GM12878 (cell line): ENCODE measurements at regions not wholly inside any gene's neighbourhood (a gene's known extent, or its start where the extent isn't known, plus 50 kb on each side); places are given as distances from the start of the nearest gene placed in this dataset.

Experiments
- ATAC-seq: fragments of 200-7000 bp; cut with Tn5 transposase; 3 replicates; pipeline ENCODE4 v1.9.1; 2020; ENCODE audit warnings: mild to moderate bottlenecking, moderate library complexity
- BruUV-seq: library from RNA; stranded (reverse); fragments of 400-500 nt; replicated peaks from 2 replicates; lab custom pipeline; 2021; lab: Mats Ljungman, UMichigan
- CTCF ChIA-PET: fragments of 300-600 bp; sonication (Branson Sonifier 250); formaldehyde crosslinking; extraction: SDS; loops from one replicate; lab custom pipeline; 2021; ENCODE audit warnings: inconsistent platforms; lab: Yijun Ruan, JAX
- POLR2A ChIA-PET: fragments of 350-600 bp; formaldehyde crosslinking; extraction: SDS; loops from one replicate; lab custom pipeline; 2021; ENCODE audit warnings: inconsistent platforms; lab: Charles Lee
- RAD21 ChIA-PET: fragments of 300-600 bp; sonication (Branson Sonifier 250); formaldehyde crosslinking; loops from one replicate; lab custom pipeline; 2023; ENCODE audit warnings: antibody characterized with exemption; ENCODE audit not compliant: unreplicated experiment; lab: Charles Lee
- SMC1A ChIA-PET: fragments of 300-600 bp; sonication (Branson Sonifier 250); formaldehyde crosslinking; loops from one replicate; lab custom pipeline; 2023; ENCODE audit not compliant: unreplicated experiment, uncharacterized antibody; lab: Charles Lee
- DNase-seq: peaks from one replicate; pipeline ENCODE4 v3.0.0-alpha.2; 2011; ENCODE audit warnings: low read depth, low spot score
- FAIRE-seq: peaks from 3 replicates; lab custom pipeline; 2011; peaks lifted over from hg19 to GRCh38; lab: Jason Lieb, UNC
- H2AFZ ChIP-seq: 2 replicates; pipeline ENCODE4 v1.6.0; 2011; ENCODE audit warnings: low read depth, low read length, control low read depth; ENCODE audit not compliant: control insufficient read depth
- H3K27ac ChIP-seq: 2 replicates; pipeline ENCODE4 v1.5.1; 2011; ENCODE audit warnings: control low read depth; ENCODE audit not compliant: control insufficient read depth, insufficient read depth
- H3K27me3 ChIP-seq, 2 experiments: replicated peaks in 1 of 2; 2 replicates each; pipeline versions ENCODE4 v1.6.0 to v1.6.1; 2011; ENCODE audit warnings: low read length in 1 of 2; ENCODE audit not compliant: control insufficient read depth in 2 of 2, insufficient read depth in 2 of 2
- H3K36me3 ChIP-seq, 2 experiments: 2 replicates each; pipeline ENCODE4 v1.5.1; 2011; ENCODE audit warnings: low read length in 1 of 2; ENCODE audit not compliant: control insufficient read depth in 2 of 2, insufficient read depth in 2 of 2
- H3K4me1 ChIP-seq: 2 replicates; pipeline ENCODE4 v1.6.1; 2011; ENCODE audit warnings: mild to moderate bottlenecking, low read length, moderate library complexity, mixed read lengths; ENCODE audit not compliant: control insufficient read depth, insufficient read depth
- H3K4me2 ChIP-seq: 2 replicates; pipeline ENCODE4 v1.6.0; 2011; ENCODE audit warnings: control low read depth; ENCODE audit not compliant: control insufficient read depth, insufficient read depth
- H3K4me3 ChIP-seq: fragments of 200-600 bp; sonication (generic); 2 replicates; pipeline ENCODE4 v1.5.1; 2016
- H3K79me2 ChIP-seq: 2 replicates; pipeline ENCODE4 v1.6.0; 2011; ENCODE audit warnings: low read length; ENCODE audit not compliant: control insufficient read depth, insufficient read depth
- H3K9ac ChIP-seq: 2 replicates; pipeline ENCODE4 v1.8.0; 2011; ENCODE audit warnings: low read length, control low read depth, mixed read lengths; ENCODE audit not compliant: control insufficient read depth, insufficient read depth
- H3K9me3 ChIP-seq: replicated peaks from 3 replicates; pipeline ENCODE4 v1.5.1; 2011; ENCODE audit warnings: mild to moderate bottlenecking, low read length; ENCODE audit not compliant: control insufficient read depth, insufficient read depth
- H4K20me1 ChIP-seq: 2 replicates; pipeline ENCODE4 v1.6.0; 2011; ENCODE audit not compliant: control insufficient read depth, insufficient read depth
- NBN ChIP-seq: fragments of 450-650 bp; IDR thresholded peaks from 2 replicates; pipeline ENCODE4 v1.6.1; 2016
- RAD51 ChIP-seq: fragments of 450-650 bp; IDR thresholded peaks from 2 replicates; pipeline ENCODE4 v1.6.1; 2016; ENCODE audit warnings: moderate library complexity, mild to moderate bottlenecking, inconsistent platforms
- RB1 ChIP-seq: fragments of 450-650 bp; formaldehyde crosslinking; IDR thresholded peaks from 2 replicates; pipeline ENCODE4 v1.6.1; 2017; ENCODE audit warnings: mild to moderate bottlenecking, borderline replicate concordance
- SMAD1 ChIP-seq: fragments of 450-650 bp; IDR thresholded peaks from 2 replicates; pipeline ENCODE4 v1.6.1; 2018; ENCODE audit warnings: mild to moderate bottlenecking, low read depth; ENCODE audit not compliant: partially characterized antibody
- ZNF384 ChIP-seq: IDR thresholded peaks from 2 replicates; pipeline ENCODE4 v1.6.1; 2012; ENCODE audit warnings: low read depth, mild to moderate bottlenecking, low read length, improper control_type of control experiment, borderline replicate concordance
- WGBS: methylation state at CpG from one replicate; pipeline ENCODE4 v1.1.6; 2016; ENCODE audit warnings: low lambda C conversion rate; ENCODE audit not compliant: insufficient replicate concordance, insufficient coverage; ENCODE audit errors: missing lambda C conversion rate; 5-methylcytosine and 5-hydroxymethylcytosine counted together
- in situ Hi-C: fragments of 300-500 bp; cut with MboI; formaldehyde crosslinking; loops from 9 replicates; pipeline ENCODE4 v1.14.3; 2018; ENCODE audit warnings: mixed read lengths
- intact Hi-C: fragments of 100-400 bp; cut with micrococcal nuclease; formaldehyde crosslinking; loops from one replicate; pipeline ENCODE4 v1.14.2; 2022; ENCODE audit not compliant: unreplicated experiment
- TF ChIP-seq, protein P1 (sequence below): IDR thresholded peaks from 2 replicates; pipeline ENCODE4 v1.6.1; 2011; ENCODE audit warnings: low read depth, mild to moderate bottlenecking, low read length, moderate library complexity, borderline replicate concordance; ENCODE audit errors: extremely low read depth
- TF ChIP-seq, protein P2 (sequence below): fragments of 450-650 bp; IDR thresholded peaks from 2 replicates; pipeline ENCODE4 v1.6.1; 2016; ENCODE audit warnings: mild to moderate bottlenecking, moderate library complexity, borderline replicate concordance
- TF ChIP-seq, protein P3 (sequence below): IDR thresholded peaks from 2 replicates; pipeline ENCODE4 v1.6.1; 2012; ENCODE audit warnings: low read depth, low read length, improper control_type of control experiment

DNA sequence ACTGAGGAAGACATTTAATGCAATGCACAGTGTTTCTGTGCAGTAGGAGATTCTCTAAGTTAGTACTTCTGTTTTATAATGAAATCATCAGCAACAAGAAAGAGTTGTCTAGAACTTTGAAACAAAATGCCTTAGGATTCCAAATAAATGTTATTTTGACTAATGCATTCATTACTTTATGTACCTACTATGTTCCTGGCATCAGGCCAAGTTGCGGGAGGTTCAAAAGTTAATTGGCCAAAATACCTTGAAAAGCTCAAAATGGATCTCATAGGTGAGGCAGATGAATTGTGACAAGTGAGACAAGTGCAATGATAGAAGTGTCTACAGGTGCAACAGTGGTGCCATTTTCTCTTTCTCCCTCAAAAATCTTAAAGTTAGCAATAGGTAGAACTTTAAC is 289.4 kb downstream of the TOX3 start:
- TF ChIP-seq ZNF384 (no peak), NBN (no peak)
- TF ChIP-seq, protein P1, sequence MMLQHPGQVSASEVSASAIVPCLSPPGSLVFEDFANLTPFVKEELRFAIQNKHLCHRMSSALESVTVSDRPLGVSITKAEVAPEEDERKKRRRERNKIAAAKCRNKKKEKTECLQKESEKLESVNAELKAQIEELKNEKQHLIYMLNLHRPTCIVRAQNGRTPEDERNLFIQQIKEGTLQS: no peak
- intact Hi-C loops (no loop called here), in situ Hi-C loops (no loop called here)
- ATAC-seq (no peak), FAIRE-seq (no peak), DNase-seq (no peak)
- ChIA-PET SMC1A (no interaction called here), RAD21 (no interaction called here), CTCF (interaction anchor here (0.7 kb wide), 1 partner anchor 56 kb away, joined by 3 read pairs; no protein-coding TSS in a partner anchor), POLR2A (no interaction called here)
- Histone ChIP-seq H3K27me3 (no peaks in the 10 kb centered on the region), H3K9ac (no peak overlapping the region), H4K20me1 (no peaks in the 10 kb centered on the region), H3K4me2 (no peak overlapping the region), H3K4me1 (no peaks in the 10 kb centered on the region), H3K27ac (no peak overlapping the region), H3K9me3 (no peaks in the 10 kb centered on the region), H2AFZ (no peak overlapping the region), H3K36me3 (no peaks in the 10 kb centered on the region), H3K79me2 (no peaks in the 10 kb centered on the region), H3K4me3 (no peak overlapping the region)
- no TSS peak for BruUV-seq
- 95% methylated on average over 1 of the region's 1 CpG for WGBS

DNA sequence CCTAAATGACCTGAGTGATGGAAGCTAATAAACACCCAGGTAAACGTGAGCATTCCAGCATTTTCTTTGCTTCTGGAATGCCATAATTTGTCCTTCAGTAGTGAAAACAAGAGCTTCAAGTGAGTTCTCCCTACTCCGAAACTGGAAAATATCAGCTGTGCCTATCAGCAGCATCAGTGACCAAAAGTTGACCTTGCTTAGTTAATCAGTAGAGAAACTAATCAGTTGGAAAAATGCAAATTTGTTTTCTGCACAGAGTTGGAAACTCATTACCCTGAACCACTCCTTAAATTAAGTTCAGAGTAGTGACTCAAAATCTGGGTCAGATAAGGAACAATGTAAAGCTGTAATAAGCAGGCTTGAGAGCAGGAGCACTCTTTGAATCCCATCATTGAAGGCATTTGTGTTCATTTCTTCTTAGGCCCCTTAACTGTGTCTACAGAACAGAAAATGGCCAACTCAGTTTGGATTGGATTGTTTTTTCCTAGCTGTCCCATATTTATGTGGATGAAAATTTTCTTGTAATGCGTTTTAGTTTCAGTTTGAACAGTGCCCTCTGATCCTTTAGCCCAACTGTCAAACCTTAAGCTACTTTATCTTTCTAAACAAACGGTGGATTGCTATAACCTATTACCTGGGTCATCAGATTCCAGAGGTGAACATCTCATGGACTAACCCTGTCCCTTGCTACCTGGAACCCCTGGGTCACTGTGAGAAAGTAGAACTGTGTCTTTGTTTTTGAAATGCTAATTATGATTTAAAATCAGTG is 290.4 kb downstream of the TOX3 start:
- Histone ChIP-seq H3K9ac (no peak overlapping the region), H3K4me2 (no peak overlapping the region), H3K36me3 (no peaks in the 10 kb centered on the region), H4K20me1 (no peaks in the 10 kb centered on the region), H3K27me3 (no peaks in the 10 kb centered on the region), H3K9me3 (no peaks in the 10 kb centered on the region), H2AFZ (no peak overlapping the region), H3K4me1 (no peaks in the 10 kb centered on the region), H3K4me3 (no peak overlapping the region), H3K27ac (no peak overlapping the region), H3K79me2 (no peaks in the 10 kb centered on the region)
- intact Hi-C loops: no loop called here
- RAD21 ChIA-PET: no interaction called here
- no TSS peak for BruUV-seq
- 37% methylated on average over 4 of the region's 4 CpGs for WGBS
- in situ Hi-C loops: no loop called here
- ATAC-seq (no peak), DNase-seq (no peak), FAIRE-seq (no peak)
- CTCF ChIA-PET: interaction anchor here (0.7 kb wide), 1 partner anchor 55 kb away, joined by 3 read pairs; no protein-coding TSS in a partner anchor
- POLR2A ChIA-PET: no interaction called here
- SMC1A ChIA-PET: interaction anchor here (0.6 to 1.5 kb wide), 2 partner anchors 11 to 24 kb away, joined by 3 to 4 read pairs; no protein-coding TSS in a partner anchor
- TF ChIP-seq, protein P2, sequence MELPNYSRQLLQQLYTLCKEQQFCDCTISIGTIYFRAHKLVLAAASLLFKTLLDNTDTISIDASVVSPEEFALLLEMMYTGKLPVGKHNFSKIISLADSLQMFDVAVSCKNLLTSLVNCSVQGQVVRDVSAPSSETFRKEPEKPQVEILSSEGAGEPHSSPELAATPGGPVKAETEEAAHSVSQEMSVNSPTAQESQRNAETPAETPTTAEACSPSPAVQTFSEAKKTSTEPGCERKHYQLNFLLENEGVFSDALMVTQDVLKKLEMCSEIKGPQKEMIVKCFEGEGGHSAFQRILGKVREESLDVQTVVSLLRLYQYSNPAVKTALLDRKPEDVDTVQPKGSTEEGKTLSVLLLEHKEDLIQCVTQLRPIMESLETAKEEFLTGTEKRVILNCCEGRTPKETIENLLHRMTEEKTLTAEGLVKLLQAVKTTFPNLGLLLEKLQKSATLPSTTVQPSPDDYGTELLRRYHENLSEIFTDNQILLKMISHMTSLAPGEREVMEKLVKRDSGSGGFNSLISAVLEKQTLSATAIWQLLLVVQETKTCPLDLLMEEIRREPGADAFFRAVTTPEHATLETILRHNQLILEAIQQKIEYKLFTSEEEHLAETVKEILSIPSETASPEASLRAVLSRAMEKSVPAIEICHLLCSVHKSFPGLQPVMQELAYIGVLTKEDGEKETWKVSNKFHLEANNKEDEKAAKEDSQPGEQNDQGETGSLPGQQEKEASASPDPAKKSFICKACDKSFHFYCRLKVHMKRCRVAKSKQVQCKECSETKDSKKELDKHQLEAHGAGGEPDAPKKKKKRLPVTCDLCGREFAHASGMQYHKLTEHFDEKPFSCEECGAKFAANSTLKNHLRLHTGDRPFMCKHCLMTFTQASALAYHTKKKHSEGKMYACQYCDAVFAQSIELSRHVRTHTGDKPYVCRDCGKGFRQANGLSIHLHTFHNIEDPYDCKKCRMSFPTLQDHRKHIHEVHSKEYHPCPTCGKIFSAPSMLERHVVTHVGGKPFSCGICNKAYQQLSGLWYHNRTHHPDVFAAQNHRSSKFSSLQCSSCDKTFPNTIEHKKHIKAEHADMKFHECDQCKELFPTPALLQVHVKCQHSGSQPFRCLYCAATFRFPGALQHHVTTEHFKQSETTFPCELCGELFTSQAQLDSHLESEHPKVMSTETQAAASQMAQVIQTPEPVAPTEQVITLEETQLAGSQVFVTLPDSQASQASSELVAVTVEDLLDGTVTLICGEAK: no peak
- TF ChIP-seq RB1 (no peak), SMAD1 (no peak), RAD51 (no peak)
- TF ChIP-seq, protein P3, sequence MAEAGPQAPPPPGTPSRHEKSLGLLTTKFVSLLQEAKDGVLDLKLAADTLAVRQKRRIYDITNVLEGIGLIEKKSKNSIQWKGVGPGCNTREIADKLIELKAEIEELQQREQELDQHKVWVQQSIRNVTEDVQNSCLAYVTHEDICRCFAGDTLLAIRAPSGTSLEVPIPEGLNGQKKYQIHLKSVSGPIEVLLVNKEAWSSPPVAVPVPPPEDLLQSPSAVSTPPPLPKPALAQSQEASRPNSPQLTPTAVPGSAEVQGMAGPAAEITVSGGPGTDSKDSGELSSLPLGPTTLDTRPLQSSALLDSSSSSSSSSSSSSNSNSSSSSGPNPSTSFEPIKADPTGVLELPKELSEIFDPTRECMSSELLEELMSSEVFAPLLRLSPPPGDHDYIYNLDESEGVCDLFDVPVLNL: no peak
